ENCODE measurements at regions not wholly inside any gene's neighbourhood (a gene's known extent, or its start where the extent isn't known, plus 50 kb on each side); places are given as distances from the start of the nearest gene placed in this dataset.

DNA sequence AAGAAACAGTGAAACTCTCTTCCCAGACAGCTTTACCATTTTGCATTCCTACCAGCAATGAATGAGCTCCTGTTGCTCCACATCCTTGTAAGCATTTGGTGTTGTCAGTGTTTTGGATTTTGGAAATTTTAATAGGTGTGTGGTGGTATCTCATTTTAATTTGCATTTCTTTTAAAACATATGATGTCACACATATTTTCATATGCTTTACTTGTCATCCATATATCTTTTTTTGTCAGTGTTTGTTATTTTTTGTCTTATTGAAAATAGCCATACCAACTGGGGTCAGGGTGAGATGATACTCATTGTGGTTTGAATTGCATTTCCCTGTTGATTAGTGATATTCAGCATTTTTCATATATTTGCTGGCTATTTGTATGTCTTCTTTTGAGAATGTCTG, 119.5 kb upstream of the FOXA2 start:
- TF ChIP-seq EZH2phosphoT487 (IDR thresholded peaks at IDR 0.05; ENCODE audit: insufficient read depth, low read depth), result no peak
- no peak for TF ChIP-seq EZH2 (IDR thresholded peaks at IDR 0.05; ENCODE audit: insufficient read depth, poor library complexity, severe bottlenecking)
